NCI-H2227 (cell line): ENCODE measurements at regions not wholly inside any gene's neighbourhood (a gene's known extent, or its start where the extent isn't known, plus 50 kb on each side); places are given as distances from the start of the nearest gene placed in this dataset.

Source experiments
- DNase-seq: peaks from one replicate; lab custom pipeline; 2025; ENCODE audit not compliant: unreplicated experiment; lab: John Stamatoyannopoulos, UW

DNA sequence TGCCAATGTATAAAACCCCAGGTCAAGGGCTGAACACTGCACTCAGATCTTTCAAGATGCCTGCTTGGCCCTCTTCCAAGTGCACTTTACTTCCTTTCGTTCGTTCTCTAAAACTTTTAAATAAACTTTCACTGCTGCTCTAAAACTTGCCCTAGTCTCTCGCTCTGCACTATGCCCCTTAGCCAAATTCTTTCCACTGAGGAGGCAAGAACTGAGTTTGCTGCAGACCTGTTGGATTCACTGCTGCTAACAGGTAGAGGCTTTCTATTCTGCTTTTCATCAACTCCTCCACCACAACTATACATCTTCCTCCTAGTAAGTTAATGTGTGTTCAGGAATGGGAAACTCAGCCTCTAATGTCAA is 467.9 kb downstream of the MBD2 start:
- no peak for DNase-seq

DNA sequence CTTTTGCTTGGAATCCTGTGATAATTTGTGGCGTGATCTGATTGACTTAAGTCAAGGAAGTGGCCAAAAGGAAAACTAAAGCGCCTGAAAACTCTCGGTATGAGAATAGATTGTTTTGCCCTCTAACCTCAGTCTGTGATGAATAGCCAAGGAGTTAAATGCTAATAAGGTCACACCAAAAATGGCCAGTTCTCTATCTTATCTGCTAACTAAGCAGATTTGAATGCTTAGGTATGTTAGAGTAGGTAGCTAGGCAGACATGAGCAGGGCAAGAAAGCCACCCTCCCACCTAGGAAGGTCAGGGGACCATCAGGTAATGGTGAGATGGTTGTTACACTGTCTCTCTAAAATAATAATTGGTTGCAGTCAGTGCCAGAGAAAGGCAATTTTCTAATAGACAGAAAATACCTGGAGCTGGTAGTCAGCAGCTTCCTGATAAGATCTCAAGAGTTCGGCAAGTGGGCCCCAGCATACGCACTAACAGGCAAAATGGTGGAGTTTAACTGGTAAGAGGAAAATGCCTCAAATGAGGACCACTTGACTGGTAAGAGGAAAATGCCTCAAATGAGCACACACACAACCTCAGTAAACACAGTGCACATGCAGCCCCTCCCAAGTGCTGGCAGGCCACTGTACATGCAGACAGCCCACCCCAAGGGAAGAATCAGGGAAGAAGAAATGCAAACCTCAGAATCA is 468.4 kb downstream of the MBD2 start:
- DNase-seq = peak; percentile 1

DNA sequence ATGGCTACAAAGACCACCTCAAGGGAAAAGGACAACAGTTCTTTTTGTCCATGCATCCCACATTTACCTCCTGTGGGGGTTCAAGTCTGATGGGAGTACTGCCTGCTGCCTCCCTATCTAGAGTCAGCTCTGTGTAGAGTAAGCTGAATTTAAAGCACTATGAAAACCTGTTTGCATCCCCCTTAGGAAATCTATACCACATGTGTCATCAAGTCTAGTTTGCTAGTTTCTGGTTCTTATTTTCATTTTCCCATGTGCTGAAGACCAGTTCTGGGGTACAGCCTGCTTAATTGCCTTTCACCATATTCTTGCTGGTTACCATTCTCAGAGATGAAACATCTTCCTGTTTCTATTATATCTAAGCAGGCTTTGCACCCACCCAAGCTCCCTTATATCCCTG is 470.3 kb downstream of the MBD2 start:
- no peak for DNase-seq

DNA sequence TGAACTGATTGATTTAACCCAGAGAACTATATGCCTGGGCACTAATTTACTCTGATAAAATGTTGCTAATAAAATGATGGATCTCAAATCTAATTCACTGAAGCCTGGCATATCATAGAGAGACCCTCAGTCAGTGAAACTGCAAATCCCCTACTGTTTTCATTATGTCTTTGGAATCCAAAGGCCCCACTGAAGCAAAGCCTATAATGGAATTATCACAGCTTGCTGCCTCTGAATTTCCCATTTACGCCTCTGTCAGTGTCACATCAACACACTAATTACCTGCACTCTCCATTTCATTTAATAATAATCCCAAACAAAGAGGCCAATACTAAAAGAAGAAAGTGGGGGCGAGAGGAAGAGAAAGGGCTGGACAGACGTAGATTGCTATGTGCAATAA is 470.9 kb downstream of the MBD2 start:
- DNase-seq = peak; percentile 25

DNA sequence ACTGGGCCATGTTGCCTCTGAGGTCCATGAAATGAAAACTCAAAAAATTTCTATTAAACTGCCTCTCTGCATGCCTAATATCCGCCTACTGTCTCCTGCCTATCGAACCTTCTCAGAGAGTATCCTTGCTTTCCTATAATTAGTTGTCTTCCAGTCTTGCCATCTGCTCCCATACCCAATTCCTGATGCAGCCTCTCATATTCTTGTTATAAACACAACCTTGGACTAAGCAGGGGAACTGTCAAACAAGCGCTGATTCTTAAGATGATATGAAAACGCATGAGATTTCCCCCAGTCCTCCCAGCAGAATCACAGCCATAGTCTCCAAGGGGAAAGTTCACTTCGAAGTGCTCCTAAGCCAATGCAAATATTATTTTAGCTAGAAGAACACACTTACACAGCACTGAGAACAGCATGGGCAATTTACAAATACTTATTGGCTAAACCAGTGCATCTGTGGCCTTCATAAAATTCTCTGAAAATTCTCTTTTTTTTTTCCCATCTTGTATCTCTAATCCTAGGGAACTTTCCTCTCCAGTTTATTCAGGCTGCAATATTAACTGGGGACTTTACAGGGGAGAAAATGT is 471.6 kb downstream of the MBD2 start:
- DNase-seq = peak; percentile 3

DNA sequence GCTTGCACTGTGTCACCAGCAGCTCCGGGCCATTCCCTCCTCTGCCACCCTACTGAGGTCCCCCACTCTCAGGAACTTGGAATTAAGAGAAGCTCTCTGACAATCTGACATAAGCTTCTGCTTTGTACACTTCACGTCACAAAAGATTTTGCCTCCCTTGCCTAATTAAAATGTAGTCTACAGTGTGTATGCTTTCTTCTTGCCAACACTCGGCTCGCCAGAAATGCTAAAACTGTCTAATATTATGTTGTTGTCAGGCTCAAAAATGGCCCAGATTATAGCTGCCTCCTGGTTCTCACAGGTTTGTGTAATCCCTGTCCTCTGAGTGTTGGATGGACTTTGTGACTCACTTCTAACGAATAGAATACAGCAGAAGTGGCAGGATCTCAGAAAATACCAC is 474.7 kb downstream of the MBD2 start:
- DNase-seq = no peak

DNA sequence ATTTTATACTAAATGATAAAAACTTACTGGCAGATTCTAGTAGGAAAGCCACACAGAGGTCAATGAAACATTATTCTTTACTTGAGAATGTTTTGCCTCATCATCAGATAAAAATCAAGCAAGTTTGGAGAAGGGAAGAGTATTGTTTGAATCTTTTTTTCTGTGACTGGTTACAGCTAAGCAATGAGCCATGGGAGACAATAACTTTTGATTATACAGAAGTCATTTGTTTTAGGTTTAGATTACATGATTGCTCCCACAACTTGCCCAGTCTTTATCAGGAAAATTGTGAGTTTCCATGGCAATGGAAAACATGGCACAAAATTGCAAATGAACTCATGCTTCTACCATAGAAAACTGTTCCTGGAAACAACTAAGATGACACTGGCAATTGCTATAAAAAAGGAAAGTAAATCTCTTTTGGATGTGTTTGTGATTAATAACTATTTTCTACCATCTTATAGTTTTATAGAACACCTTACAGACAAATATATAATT is 476.8 kb downstream of the MBD2 start:
- no peak for DNase-seq

DNA sequence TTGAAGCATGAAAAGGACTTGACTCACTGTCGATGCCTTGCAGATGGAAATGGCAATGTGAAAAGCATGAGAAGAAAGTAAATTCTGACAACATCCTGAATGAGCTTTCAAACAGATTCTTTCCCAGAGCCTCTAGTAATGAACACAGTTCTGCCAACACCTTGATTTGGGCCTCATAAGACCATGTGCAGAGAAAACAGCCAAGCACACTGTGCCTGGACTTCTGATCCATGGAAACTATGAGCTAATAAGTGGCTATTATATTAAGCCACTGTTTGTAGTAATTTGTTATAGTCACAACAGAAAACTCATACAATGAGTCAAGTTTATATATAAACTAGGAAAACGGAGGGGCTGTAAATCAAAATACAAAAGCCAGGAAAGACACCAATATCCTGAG is 477.3 kb downstream of the MBD2 start:
- DNase-seq = no peak

DNA sequence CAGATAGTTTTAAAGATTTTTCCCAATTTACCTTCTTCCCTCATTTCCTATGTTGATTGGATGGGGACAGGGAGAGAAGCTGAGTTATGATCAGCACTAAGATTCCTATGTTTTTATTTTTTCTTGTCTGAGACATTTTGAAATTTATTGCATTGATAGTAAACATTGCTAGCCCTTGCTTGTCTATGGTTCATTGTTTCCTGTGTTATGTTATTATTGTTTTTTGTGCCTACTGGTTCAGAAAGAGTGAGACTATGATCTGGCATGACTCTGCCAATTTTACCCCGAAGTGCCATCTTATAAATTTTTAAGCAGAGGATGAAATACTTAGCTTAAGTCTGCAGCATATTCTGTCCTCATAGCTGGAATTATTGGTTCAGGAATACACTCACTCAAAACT is 478.5 kb downstream of the MBD2 start:
- no peak for DNase-seq

DNA sequence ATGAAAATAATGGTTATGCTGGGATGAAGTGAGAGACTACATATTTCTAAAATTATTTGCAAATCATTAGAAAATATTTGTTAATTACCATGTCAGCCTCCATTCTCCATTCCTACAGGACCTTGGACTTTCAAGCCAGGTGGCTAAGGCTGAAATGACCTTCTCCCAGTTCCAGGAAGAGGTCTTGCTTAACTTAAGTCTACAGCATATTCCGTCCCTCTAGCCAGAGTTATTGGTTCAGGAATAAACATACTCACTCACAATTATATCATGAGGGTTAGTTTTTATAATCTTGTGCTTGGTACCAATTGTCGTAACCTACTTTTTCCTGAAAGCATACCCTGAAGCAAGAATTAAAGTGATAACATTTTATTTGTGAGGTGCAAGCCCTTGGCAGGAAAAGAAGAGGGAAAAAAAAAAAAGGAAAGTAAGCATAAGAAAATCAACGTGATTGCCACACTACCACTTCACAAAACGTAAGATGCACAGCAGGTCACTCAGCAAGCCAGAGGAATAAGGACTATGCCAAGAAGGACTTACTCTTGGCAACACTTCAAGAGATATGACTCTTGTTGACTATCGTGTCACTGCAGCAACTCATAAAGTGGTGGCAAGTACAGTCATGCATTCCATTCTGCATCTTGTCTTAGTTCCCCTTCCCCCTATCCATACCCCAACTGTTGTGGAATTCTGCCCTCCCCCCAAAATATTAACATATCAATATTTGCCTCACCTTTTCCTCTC is 479.1 kb downstream of the MBD2 start:
- no peak for DNase-seq

DNA sequence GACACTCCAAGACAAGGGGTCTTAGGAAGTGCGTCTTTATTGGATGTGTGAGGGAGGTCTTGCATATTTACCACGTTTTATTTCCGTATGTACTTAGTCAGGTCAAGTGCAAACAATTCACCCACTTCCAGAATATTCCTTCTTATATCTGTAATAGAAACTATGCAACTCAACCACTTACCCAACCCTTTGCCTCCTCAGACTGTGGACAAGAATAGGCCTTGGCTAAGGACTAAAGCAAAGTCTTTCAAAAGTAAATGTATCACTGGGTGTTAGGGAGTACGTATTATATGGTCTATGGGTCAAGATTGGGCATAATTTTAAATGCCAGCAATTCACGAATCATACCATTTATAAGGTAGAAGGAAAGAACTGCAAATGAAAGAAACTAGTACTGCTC is 484.8 kb downstream of the MBD2 start:
- no peak for DNase-seq

DNA sequence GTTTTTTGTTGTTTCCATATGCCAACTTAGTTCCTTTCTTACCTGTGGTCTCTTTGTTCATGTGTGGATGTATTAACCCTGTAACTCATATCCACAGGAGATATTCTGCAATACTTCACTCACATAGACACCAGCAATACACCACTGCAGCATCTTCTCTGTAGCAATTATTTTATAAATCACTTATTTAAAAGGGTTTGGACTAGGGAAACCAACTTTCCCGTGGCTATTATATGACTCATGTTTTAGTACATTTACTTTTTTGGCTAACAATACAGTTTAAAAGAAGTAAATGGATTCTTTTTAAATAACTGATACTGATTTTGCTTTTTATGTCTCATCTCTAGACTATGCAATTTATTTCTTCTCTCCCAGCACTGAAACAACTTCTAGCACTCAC is 488.9 kb downstream of the MBD2 start:
- DNase-seq = no peak

DNA sequence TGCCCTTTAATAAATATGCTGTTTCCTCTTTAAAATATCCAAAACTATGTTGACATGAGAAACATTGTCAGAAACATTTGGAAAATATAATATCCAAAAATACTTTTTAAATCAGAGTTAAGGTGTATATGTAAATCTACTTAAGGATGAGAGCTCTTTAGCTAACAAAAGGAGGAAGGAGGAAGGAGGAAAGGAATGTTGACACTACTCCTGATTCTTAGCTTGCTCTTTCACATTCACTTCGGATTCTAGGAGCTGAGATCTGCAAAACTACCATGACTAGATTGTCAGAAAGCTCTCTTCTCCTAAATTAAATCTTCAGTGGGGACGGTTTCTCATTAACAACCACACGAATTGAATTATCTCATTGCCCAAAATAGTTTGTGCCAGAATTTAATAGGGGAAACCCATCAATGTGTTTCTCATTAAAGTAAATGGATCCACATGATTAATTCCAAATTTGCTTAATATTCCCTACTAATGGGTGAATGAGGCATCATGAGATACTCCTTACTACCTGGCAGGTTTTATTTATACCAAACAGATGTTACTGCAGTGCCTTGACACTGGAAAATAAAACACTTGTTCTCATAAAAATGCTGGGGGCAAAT is 509.1 kb downstream of the MBD2 start:
- DNase-seq = no peak

DNA sequence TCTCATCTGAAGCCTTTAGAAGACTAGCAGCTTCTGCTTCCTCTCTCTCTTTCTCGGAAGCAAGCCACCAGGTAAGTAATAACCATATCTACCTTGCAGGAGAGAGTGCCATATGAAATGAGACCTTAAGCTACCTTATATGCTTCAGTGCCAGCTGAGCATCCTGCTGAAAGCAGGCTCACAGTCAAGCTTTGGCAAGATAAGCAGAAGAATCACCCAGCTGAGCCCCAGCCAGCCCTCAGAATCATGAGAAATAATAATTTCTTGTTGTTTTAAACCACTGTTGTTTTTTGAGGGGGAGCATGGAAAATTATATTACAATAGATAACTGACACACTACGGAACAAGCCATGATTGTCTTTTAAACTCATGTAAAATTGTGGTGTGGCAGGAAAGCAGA is 514.4 kb downstream of the MBD2 start:
- DNase-seq = no peak

DNA sequence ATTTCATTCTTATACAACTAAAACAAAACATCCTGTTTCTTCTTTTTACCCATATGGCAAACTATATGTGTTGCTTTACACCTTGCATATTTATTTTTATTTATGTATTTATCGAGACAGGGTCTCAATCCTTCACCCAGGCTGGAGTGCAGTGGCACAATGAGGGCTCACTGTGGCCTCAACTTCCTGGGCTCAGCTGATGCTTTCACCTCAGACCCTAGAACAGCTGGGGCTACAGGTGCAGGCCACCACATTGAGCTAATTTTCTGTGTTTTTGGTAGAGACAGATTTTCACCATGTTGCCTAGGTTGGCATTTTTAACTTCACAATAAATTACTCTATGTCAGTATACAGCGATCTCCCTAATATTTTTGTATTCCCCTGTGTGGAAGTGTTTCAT is 522.0 kb downstream of the MBD2 start:
- no peak for DNase-seq

DNA sequence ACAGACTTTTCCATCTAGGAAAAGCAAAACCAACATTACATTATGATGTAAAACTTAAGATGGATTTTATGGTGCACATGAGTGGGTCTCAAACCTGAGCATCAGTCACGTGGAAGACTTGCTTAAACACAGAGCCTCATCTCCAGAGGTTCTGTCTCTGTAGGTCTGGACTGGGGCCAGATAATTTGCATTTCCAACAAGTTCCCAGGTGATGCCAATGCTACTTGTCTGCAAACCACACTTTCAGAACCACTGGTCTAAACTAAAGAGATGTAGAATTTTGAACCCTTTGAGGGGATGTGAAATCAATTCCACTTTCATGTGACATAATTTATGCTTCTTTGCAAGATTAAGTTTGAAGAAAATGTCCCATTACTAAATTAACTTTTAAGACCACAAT is 522.8 kb downstream of the MBD2 start:
- no peak for DNase-seq

DNA sequence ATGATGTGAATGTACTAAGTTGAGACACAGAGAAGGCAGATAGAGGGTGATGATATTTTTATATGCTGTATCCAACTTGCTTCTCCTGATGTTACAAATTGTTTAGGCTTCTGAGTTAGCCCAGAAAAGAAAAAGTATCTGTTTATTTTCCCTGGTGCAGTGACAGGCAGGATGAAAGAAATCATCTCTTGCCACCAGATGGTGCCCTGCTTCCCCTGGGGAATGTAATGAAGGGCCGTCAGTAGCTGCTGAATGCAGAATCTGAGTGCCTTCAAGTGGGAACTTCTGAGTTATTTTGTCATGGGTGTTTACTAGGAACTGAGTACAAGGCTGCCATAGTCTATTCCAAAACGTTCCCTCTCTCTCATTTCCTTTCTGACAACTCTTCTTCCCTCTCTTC is 525.6 kb downstream of the MBD2 start:
- DNase-seq = peak; percentile 3

DNA sequence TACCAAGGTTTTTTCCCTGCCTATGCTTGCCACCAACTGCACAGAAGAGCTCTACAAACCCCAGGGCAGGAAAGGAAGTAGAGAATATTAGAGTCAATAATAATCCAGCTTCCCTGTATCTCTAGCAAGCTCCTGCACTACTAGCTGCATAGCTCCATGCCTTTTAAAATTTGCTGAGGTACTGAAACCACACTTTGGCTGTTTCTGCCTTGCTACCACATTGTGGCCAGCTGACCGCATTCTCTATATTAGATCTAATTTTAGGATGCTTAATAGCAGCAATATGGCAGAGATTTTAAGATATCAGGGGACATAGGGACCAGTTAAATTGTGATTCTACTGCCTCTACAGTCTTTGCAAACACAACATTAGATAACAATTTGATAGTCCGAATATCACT is 534.6 kb downstream of the MBD2 start:
- DNase-seq = no peak

DNA sequence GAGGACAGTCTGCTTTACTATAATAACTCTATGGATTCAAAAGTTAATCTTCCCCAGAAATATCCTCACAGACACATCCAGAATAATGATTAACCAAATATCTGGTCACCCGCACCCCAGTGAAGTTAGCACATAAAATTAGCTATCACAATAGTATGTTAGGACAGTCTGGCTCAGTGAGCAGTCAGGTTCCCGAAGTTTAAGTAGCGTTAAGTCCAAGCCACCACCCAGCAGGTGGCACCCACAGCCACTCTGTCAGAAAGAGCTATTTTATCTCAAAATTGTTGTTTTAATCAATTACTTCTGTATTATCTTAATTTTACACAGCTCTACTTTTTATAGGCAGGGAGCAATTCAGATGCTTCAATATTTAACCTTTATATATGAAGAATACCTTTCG is 537.5 kb downstream of the MBD2 start:
- DNase-seq = no peak

DNA sequence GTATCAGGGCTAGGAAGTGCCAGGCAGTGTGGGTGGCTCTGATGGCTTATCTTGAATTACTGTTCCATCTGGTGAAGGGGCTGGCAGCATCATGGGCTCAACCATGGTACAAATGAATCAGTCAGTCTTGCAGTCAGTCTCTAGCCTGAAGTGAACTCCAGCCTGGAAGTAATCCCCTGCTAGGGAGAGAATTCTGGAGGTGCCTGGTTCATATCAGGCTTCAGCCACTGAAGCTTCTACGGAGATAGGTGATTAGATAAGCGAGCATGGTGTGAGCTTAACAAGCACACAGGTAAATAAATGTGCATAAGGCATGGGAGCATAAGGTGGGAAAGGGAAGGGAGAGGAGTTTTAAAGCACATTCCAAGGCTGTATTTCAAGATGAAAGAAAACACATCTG is 541.7 kb downstream of the MBD2 start:
- DNase-seq = no peak

DNA sequence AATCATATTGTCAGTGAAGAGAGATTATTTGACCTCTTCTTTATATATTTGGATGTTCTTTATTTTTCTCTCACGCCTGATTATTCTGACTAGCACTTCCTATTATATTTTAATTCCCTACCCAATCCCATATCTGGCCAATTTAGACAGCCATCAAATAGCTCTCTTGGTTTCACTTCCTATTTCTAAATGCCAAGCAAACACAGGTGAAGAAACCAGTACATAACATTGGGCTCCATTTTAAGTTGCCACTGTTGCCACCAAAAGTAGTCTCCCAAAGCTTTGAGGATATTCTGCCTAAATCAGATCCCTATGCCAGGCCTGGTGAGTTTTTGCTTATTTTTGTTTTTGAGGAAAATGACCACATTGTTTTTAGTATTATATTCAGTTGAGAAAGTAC is 547.0 kb downstream of the MBD2 start:
- DNase-seq = no peak

DNA sequence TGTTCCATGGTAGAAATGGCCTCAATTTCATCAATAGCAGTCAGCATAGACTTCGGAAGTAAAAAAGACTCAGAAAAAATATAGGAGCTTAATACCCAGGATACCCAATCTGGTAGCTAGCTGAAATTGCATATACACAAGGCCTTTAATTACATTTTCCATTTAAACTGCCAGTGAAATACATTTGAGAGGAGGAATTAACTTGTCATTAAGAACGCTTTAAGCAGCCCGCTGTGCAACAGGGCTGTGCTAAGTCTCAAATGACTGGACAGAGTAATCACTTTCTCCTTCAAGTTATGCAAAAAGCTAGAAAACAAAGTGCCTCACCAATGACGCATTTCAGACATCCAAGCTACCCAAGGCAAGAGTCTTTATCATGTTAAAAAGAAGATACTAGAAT is 558.8 kb downstream of the MBD2 start:
- DNase-seq = no peak
